ENCODE measurements at regions not wholly inside any gene's neighbourhood (a gene's known extent, or its start where the extent isn't known, plus 50 kb on each side); places are given as distances from the start of the nearest gene placed in this dataset.
A peak's percentile ranks its signal among the peaks of the same experiment; 100 is the strongest.

DNA sequence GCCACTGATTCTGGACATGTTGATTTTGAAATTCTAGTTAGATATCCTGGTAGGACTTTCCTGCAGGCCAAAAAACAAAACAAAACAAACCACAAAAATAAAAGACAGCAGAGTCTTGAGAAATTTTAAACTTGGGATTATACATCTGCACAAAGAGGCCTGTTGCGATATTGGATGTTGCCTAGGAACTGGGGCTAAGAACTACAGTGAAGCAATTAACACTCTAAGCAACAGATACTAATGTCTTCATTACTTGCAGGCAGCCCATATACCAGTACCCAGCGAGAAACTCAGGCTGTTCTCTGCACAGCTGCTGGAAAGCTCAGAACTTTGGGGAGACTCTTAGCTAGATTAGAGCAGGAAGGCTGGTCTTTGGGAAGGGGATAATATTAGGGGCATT, 69.1 kb upstream of the SCOC start:
- ATAC-seq (no peak), DNase-seq (no peak)
- Histone ChIP-seq H3K4me3 (no peak overlapping the region), H3K27ac (no peak overlapping the region), H3K4me1 (peaks cover 7% of the 10 kb centered on the region), H3K9me3 (no peaks in the 10 kb centered on the region), H3K27me3 (no peaks in the 10 kb centered on the region), H3K36me3 (replicated peaks in 1 of 2; ENCODE audit: insufficient read depth in 1 of 2, low read depth in 2 of 2) (no peaks in the 10 kb centered on the region)
- no peak for TF ChIP-seq POLR2A (IDR thresholded peaks at IDR 0.05)
- TF ChIP-seq, protein P1, sequence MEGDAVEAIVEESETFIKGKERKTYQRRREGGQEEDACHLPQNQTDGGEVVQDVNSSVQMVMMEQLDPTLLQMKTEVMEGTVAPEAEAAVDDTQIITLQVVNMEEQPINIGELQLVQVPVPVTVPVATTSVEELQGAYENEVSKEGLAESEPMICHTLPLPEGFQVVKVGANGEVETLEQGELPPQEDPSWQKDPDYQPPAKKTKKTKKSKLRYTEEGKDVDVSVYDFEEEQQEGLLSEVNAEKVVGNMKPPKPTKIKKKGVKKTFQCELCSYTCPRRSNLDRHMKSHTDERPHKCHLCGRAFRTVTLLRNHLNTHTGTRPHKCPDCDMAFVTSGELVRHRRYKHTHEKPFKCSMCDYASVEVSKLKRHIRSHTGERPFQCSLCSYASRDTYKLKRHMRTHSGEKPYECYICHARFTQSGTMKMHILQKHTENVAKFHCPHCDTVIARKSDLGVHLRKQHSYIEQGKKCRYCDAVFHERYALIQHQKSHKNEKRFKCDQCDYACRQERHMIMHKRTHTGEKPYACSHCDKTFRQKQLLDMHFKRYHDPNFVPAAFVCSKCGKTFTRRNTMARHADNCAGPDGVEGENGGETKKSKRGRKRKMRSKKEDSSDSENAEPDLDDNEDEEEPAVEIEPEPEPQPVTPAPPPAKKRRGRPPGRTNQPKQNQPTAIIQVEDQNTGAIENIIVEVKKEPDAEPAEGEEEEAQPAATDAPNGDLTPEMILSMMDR (IDR thresholded peaks at IDR 0.05): no peak
- intact Hi-C loops (cut with DNase I): no loop called here
- WGBS, 2 donors: 94 to 98% methylated on average over 2 of the region's 2 CpGs

GRCh38 chr4:140302151-140302859, 71.1 kb upstream of the SCOC start:
- Histone ChIP-seq H3K27me3 (no peaks in the 10 kb centered on the region), H3K27ac (no peak overlapping the region), H3K9me3 (no peaks in the 10 kb centered on the region), H3K4me1 (peaks cover 7% of the 10 kb centered on the region), H3K36me3 (replicated peaks in 1 of 2; ENCODE audit: insufficient read depth in 1 of 2, low read depth in 2 of 2) (no peaks in the 10 kb centered on the region), H3K4me3 (no peak overlapping the region)
- DNase-seq (no peak), ATAC-seq (no peak)
- intact Hi-C loops (cut with DNase I): no loop called here
- no peak for TF ChIP-seq POLR2A (IDR thresholded peaks at IDR 0.05)
- TF ChIP-seq, protein P1 (IDR thresholded peaks at IDR 0.05): no peak
- WGBS, 2 donors: 52 to 62% methylated on average over 7 of the region's 7 CpGs

- intact Hi-C loops (cut with DNase I): no loop called here
- H3K4me1 ChIP-seq: peaks cover 13% of the 10 kb centered on the region
- no peaks in the 10 kb centered on the region for H3K36me3 ChIP-seq (replicated peaks in 1 of 2; ENCODE audit: insufficient read depth in 1 of 2, low read depth in 2 of 2)
- H3K27ac ChIP-seq: no peak overlapping the region
- no peak for ATAC-seq
- H3K9me3 ChIP-seq: no peaks in the 10 kb centered on the region
- WGBS, 2 donors: 64 to 77% methylated on average over 4 of the region's 4 CpGs
- no peak for TF ChIP-seq POLR2A (IDR thresholded peaks at IDR 0.05)
- H3K4me3 ChIP-seq: no peak overlapping the region
- no peaks in the 10 kb centered on the region for H3K27me3 ChIP-seq
- DNase-seq: peak in 1 of 4 donors; percentile 22
Measured at GRCh38 chr4:140300271-140300970, 73.0 kb upstream of the SCOC start.

GRCh38 chr4:140298001-140298400, 75.4 kb upstream of the SCOC start:
- DNase-seq: no peak

DNA sequence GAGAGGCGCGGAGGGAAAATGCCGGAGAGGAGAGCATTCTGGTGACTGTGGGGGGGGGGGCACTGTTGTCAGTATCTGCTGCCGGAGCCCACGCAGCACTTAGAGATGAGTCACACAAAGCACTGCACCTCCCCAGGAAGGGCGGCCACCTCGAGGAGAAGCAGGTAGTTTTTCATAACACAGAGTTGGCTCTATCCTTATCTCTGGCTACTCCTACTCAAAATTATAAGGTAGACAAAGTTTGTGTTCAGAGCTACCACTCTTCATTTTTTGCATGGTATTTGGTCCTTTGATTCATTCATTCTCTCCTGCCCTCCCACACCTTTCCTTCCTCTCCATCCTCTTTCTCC, 76.2 kb upstream of the SCOC start:
- 25 to 36% methylated on average over 7 of the region's 7 CpGs for WGBS, 2 donors
- DNase-seq: peak in 3 of 4 donors; percentile 18 to 34 (median 24)

More at GRCh38 chr4:140298001-140298400, 75.4 kb upstream of the SCOC start:
- 85 to 88% methylated on average over 7 of the region's 7 CpGs for WGBS, 2 donors
- Histone ChIP-seq H3K9me3 (no peaks in the 10 kb centered on the region), H3K27me3 (no peaks in the 10 kb centered on the region), H3K4me1 (peaks cover 6% of the 10 kb centered on the region), H3K4me3 (no peak overlapping the region), H3K36me3 (replicated peaks in 1 of 2; ENCODE audit: insufficient read depth in 1 of 2, low read depth in 2 of 2) (no peaks in the 10 kb centered on the region), H3K27ac (no peak overlapping the region)
- ATAC-seq: no peak
- intact Hi-C loops (cut with DNase I): no loop called here
- TF ChIP-seq, protein P1 (IDR thresholded peaks at IDR 0.05): no peak
- TF ChIP-seq POLR2A (IDR thresholded peaks at IDR 0.05): no peak

More for the DNA sequence above, 76.2 kb upstream of the SCOC start:
- H3K4me1 ChIP-seq: peaks cover 6% of the 10 kb centered on the region
- no peaks in the 10 kb centered on the region for H3K36me3 ChIP-seq (replicated peaks in 1 of 2; ENCODE audit: insufficient read depth in 1 of 2, low read depth in 2 of 2)
- no peaks in the 10 kb centered on the region for H3K9me3 ChIP-seq
- no peak for TF ChIP-seq POLR2A (IDR thresholded peaks at IDR 0.05)
- TF ChIP-seq, protein P1 (IDR thresholded peaks at IDR 0.05): no peak
- no peaks in the 10 kb centered on the region for H3K27me3 ChIP-seq
- no peak overlapping the region for H3K4me3 ChIP-seq
- no peak overlapping the region for H3K27ac ChIP-seq
- intact Hi-C loops (cut with DNase I): no loop called here
- peak; percentile 46 for ATAC-seq

Data from body of pancreas (tissue), 4 donors.